G401.6 (cell line): ENCODE measurements at regions not wholly inside any gene's neighbourhood (a gene's known extent, or its start where the extent isn't known, plus 50 kb on each side); places are given as distances from the start of the nearest gene placed in this dataset.

Experiments used
- FAIRE-seq: peaks from 2 replicates; lab custom pipeline; 2012; peaks lifted over from hg19 to GRCh38; lab: Jason Lieb, UNC

DNA sequence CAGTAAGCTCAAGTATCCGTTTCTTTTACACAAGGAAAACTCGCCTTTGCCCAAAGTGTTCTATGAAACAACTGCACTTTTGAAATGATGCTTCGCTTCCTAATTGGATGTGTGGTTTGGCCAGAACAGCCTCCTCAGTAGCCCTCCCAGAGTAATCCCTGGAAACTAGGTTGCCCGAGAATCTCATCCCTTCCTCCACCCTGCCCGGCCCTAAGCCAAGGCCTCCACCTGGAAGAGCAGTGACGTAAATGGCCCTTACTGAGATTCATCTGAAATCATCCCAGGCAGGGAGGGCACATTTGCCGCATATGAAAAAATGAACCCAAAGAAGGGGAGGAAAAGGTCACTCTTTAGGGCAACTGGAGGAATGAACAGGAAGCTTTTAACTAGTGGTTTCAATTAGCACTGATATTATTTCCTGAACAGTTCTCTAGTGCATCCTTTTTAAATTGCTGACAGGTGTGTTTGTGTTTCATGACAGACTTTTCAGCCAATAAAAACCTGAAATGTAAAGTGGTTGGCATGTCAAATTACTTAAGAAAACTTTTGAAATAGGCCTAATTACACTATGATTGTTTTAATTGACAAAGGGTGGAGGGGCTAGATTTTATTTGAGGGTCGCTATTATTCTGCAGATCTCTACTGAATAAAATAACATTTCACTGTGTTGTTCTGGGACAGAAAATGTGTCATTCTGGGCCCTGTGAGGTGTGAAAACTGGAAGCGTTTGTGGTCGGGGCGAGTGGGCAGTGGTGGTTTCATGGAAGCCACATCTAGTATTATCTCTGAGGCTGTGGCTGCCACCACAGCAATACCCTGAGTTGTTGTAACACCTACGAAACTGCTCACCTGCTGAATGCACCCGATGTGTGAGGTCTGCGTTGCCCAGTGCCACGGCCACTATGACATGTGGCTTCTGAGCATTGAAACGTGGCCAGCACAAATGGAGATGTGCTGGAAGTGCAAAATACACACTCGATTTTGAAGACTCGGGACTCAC is 112.1 kb downstream of the ZIC5 start:
- peak; percentile 47 for FAIRE-seq

DNA sequence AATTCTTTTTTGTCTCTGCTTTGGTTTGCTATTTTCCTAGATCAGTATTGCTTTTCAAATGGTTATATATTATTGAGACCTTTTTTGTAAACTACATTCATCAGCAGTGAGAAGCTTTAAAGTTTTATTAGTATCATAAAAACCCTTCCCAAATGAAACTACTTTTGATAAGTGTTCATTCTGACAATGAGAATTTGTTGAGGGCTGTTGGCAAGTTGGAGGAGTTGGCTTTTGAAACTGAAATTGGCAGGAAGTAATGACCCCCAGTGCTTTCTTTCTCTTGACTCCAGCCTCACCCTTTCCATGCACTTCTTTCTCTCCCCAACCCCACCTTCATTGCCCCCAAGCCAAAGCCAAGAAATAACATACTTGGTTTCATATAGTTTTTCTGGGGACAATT is 113.8 kb downstream of the ZIC5 start:
- FAIRE-seq, result peak; percentile 84

DNA sequence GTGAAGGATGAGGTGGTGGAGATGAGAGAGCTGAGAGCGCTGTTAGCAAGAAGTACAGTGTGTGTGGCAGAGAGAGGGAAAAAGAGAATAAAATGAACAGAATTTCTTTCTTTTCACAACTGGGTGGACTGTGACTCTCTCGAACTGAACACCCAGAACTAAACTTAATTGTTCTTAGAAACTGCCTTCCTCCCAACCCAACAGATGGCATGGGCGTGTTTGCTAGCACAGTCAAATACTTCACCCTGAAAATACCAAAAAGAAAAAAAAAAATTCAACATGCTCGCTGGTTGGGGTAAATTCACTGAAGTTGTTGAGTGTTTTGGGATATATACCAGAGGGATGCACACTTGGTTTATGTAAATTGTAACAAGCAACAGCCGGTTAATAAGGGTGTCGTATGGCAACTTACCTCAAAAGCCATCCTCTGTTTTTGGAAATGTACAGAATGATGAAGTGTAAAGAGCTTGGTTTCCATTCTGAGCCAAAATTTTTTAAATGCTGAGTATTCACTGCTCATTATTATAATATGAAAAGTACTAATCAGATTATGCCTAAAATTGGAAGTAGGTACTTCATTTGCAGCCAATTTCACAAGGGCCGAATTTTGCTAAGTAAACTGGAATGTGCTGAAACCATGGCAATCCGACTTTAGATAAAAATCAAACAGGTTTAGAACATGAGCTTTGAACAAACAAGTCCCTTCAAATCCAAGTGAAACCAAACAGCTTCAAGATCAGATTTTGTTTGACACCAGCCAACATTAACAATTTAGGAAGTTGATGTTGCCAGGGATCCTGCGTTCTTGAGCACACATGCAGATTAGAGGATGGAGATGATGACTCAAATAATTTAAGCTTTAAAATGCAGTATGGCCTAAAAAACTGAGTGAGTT is 115.8 kb downstream of the ZIC5 start:
- FAIRE-seq, result no peak

DNA sequence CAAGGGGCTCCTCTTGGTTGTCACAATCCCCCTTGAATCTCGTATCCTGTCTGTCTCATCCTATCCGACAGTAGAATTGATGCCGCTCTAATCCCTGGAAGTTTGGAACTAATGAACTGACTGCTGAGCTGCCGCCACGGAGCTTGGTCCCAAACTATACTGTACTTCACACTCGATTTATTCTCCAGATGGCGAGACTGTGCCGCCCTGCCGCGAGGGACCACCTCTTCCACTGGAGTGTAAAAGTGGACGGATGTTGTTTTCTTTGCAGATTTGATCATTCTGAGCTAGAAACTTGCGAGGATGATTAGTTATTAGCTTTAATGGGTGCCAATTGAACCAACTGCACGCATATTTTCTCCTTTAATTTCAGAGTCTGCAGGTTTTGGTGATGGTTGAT is 117.2 kb downstream of the ZIC5 start:
- FAIRE-seq, result no peak

DNA sequence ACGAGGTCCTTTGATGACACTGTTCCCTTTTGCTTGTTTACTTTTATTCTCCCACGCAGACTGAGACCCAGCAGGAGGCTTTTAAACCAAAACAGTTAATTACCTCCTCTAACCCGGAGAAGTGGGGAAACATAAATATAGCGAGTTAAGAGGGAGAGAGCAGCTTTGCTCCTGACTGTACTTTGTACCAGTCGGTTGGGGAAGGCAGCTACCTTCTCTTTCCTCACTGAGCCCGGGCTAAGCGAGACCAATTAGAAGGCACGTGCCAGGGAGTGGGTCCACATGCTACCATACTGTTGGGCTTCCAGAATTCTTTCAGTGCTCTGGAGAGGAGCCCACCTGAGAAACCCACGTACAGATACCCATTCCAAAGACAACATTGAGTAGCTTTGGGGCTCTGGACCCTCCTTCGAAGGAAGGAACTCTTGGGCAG is 124.2 kb downstream of the ZIC5 start:
- FAIRE-seq, result no peak

DNA sequence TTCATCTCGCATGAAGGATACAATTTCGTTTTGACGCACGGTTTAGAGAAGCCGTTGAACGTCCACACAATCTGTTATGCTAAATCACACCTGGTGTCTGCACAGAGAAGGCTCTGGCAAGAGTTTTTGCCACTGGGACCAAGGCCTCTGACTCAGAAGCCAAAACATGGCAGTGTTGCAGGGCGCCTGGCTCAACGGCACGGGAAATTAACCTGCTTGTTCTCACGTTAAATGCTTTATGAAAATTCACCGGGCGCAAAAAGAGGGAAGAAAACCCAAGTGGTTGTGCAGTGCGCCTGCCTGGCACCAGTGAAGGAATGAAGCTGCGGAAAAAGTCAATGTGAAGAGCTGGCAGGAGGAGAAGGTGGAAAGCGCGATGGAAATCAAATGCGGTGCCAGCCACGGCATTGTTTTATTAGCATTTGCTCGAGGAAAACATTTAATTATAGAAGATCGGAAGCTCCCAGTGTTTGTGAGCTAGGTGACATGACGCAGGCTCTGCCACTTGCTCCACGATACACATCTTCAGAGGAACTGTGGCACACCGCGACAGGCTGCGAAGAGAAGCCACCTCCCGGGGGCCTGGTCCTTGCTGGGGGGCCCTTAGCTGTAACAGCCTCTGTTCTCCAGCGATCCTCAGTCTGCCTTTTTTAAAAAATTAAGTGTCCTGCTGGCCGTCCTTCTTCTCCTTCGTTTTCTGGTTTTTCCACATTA is 126.2 kb downstream of the ZIC5 start:
- FAIRE-seq, result no peak

DNA sequence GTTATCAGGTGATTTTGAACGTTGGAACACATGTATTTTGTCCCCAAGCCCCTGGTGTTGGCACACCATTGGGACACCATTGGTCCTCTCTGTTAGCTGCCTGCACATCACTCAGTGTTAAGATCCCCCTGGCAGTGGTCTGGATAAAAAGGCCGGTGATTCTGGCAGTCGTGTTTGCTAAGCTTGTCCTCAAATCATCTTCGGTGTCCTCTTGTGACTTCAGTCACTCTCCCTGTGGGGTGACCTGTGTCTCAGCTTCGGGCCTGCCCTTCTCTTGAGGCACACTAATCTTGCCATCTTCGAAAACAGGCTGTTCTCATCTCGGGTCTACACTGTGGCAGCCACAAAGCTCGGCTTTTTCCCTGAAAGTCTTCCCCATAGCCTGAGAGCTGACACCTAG is 127.1 kb downstream of the ZIC5 start:
- FAIRE-seq, result no peak

DNA sequence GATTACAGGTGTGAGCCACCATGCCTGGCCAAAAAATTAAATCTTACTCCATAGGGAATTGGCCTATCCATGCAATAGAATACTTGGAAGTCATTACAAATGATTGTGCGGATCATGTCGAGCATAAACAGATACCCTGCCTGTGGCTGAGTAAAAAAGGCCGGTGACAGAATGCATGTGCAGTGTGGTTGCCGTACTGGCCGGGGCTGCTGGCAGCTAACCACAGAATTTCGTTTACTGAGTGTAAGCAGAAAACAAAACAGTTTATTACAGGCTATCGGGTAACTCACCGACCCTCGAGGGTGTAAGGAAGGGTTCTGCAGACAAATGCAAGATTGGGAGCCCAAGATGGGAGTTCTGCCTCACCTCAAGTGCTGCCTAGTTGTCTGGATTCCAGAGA is 127.7 kb downstream of the ZIC5 start:
- FAIRE-seq, result no peak

DNA sequence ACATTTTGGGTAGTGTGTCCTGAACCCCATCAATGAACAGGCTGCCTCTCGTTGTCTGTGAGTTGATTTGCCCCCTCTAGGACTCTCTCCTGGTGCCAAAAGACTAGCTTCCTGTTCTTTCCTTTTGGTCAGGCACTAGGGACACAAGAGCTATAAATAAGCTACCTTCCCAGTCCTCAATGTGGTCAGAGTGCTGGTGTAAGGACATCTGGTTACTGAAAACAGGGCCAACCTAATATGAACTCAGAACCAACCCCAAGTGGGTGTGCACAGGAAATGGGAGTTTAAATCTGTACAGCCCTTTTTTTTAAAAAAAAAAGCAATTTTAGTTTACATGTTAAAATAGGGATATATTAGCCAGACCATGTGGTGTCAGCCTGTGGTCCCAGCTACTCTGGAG is 129.2 kb downstream of the ZIC5 start:
- no peak for FAIRE-seq

DNA sequence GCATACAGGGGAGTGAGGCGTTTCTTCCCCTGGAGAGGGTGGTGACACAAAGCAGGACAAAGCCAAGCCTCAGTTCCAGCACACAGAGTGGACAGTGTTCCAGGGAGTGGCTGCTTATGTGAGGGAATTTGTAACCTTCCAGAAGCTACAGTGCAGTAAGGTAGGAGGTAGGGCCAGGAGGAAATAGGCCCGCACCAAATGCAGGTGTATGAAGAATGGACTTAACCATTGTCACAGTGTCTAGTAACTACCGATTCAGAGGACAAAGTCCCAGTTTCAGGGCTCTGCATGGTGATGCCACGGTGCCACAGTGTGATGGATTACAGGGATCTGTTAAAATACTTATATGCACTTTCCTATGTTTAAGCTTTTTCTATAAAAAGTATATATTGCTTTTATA is 135.3 kb downstream of the ZIC5 start:
- FAIRE-seq, result no peak

DNA sequence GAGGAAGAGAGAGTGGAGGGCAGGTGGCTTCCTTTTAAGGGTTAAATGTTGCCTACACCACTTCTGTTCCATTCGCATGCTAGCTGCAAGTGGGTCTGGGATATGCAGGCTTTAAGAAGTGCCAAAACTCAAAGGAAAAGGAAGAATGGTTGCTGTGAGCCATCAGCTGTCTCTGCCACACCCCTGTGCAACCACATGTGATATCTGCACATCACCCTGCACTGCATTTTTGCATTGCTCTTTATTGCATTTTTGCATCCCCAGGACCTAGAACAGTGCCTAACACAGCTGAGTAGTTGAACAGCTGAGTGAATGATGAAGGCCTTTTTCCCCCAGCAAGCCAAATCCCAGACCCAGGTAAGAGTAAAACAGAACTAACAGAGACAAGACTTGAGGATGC is 136.1 kb downstream of the ZIC5 start:
- no peak for FAIRE-seq

DNA sequence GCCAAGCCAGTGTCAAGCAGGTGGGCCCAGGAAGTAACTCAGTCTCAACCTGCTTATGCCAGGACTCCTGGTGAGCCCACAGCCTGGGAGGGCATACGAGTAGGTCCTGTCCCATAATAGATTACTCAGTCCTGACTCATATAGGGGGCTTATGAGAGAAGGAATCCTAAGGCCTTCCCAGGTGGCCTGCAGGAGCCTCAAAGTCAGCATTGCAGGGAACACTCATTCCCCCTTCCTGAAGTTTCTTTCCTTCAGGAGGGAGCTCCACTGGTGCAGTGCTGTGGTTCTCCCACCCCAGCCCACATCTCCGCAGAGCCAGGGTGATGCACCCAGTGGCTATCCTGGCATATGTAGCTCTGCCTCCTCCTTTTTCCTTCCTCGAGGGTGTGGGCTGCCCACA is 137.3 kb downstream of the ZIC5 start:
- no peak for FAIRE-seq

DNA sequence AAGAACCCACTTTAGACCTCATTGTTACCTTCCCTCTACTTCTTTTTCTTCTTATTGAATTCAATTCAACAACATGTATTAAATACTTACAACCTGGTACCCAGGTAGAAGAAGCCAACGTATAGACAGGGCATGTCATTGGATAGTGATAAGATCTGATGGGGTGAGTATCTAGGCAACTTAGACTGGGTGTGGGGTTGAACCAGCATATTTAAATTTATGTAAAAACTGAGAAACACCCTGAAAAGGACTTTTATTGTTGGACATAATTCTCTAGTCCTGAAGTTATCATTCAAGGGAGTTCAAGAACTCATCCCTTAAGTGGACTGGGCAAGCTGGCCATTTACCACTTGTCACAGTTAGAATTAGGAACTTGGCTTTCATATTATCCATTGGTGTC is 139.2 kb downstream of the ZIC5 start:
- FAIRE-seq, result no peak

DNA sequence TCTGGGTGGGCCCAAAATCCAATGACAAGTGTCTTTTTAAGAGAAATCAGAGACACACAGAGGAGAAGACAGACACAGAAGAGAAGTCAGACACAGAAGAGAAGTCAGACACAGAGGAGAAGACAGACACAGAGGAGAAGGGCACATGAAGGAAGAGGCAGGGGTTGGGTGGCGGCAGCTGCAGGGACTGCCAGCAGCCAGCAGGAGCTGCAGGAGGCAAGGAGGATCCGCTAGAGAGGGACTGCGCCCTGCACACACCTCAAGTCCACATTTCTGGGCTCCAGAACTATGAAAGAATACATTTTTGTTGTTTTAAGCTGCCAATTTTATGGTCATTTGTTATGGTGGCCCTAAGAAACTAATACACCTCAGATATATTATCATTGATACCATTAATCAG is 140.6 kb downstream of the ZIC5 start:
- FAIRE-seq, result no peak

DNA sequence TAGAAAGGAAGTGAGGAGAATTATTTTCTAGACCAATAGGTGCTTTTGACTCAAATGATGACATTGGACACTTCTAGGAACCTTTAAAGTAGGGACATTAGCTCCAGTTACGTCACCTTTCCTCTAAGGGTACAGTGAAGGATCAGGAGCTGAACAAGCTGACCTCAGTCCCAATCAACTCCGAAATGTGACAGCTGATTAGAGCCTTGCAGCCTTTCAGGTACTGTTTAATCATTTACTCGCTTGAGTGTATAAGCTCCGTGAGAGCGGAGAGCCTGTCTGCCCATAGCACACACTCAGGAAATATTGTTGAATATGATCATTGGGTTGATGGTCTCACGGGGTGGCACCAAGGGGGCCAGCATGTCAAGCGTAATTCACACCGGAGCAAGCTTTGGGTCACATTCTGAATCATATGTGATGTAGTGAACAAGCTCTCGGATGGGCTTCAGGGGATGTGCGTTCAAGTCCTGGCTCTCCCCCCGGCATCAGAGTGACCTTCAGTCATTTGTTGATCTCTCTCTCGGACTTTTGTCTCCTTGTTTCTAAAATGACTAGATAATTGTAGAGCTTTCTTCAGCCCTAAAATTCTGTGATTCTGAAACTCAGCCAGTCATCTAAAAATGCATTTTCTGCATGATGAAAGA is 141.9 kb downstream of the ZIC5 start:
- FAIRE-seq, result no peak

DNA sequence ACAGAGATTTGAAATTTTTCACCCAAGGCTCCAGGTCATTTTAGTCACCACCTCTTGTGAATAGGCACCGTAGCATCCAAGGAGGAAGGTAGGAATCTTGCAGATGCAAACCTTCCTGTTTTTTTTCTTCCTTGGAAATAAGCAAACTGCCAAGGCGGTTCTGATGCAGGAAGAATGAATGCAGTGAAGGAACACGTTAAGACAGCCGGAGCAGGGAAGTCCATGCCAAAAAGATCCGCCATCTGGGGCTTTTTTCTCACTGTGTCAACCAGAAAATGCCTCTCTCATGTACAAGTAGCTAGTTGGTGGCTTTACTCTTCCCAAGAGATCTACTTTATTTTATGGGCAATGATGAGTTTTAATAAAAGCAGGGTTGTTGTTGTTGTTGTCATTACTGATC is 142.4 kb downstream of the ZIC5 start:
- FAIRE-seq, result no peak

DNA sequence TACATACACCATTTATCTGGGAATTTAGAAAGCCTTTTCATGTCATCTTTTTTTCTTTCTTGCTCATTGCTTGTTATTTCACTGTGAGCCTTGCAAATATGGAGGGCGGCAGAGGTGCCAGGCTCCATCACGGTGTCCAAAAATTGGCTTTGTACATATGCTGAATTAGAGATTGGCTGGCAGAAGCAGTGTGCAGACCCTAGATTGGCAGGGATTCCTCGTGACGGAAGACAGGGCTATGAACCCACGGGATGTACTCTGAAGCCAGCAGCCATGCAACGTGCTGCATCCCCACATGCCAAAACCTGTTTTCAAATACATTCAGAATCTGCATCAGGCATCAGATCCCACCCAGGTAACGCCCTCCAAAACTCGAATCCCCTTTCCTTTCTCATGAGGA is 142.8 kb downstream of the ZIC5 start:
- no peak for FAIRE-seq

DNA sequence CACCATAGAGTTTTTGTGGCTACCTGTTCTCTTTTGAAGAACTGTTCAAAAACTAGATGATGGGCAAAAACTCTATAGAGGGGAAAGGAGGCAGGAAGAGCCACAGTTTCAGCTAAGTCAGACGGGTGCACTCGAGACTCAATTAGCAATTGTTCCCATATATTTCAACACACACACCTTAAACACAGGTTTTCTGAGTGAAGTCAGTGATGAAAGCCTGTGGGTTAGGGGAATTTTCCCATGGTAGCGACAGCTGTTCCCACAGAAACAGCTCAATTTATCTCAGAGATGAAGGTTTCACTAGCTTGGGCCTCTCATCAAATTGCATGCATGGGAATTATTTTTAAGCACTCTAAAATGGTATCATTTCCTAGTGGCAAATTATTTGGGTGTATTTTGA is 143.4 kb downstream of the ZIC5 start:
- FAIRE-seq, result no peak

DNA sequence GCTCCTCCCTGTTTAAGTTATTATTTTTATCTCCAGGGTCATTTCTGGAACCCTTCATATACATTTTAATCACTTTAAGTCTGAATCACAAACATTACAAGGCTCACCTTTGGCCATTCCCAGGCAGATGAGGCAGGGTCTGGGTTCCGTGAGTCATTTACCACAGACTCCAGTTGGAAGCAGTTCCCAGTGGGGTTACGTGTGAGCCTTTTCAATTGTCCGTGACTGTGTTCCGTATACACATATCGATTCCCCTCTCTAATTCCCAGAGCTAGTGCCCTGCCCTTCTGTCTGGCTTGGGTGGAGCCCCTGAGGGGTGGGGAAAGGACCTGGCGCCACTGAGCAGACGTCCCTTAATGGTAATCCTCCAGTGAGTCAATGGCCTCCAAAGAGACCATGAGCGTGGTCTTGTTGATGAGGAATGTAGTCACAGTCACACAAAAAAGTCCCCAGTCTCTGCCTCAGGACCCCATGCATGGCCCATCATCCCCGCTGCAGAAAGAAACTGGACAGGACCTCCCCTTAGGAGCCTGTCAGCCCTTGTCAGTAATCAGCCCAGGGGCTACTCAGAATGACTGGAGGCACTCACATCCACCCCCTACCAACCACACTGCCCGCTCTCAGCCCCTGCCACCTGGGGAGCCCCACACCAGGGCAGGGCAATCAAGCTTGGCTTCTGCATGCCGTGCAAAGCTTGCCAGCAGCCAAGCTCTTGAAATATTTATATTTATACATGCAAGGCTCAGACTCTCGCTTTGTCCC is 144.4 kb downstream of the ZIC5 start:
- no peak for FAIRE-seq

DNA sequence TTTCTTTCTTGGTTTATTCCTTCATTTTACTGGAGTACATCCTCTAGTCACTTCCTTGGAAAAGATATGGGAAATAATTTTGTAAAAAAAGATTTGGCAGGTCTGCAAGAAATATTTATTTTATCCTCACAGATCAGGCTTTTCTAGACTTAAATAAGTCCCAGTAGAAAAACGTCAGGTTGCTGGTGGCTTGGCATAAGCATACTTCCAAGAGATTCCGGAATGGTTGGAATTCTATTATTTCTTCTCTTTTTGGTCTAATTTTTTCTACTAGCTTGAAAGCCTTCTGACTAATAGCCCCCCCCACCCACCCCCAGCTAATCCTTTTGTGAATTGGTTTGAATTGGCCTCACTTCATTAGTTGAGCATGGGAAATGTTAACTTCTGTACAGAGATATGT is 147.6 kb downstream of the ZIC5 start:
- FAIRE-seq, result no peak

DNA sequence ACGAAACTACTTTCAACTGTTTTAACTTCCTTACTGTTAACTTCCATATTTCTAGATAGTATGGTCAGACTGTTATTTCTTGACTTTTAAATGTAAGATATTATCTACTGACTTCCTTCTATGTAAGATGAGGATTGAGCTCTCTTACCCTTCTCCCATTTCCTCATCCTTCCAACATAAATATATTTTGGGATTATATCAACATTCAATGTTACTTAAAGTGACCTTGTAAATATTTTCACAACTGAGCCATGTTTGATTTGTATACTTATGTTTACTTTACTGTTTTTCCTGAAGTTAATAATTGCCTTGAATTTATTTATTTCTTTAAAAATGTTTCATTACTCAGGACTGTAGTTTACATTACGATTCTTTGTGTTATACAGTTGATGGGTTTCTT is 148.7 kb downstream of the ZIC5 start:
- FAIRE-seq, result peak; percentile 46
